Keratinocyte (primary cell): ENCODE measurements at regions not wholly inside any gene's neighbourhood (a gene's known extent, or its start where the extent isn't known, plus 50 kb on each side); places are given as distances from the start of the nearest gene placed in this dataset.

Experiments used
- DNase-seq: peaks from one replicate; pipeline ENCODE4 v3.0.0-alpha.2; 2011; ENCODE audit warnings: low read depth, missing footprints, low spot score
- FAIRE-seq: peaks from 2 replicates; lab custom pipeline; 2011; peaks lifted over from hg19 to GRCh38; lab: Jason Lieb, UNC
- H2AFZ ChIP-seq: 2 replicates; pipeline ENCODE4 v1.6.0; 2012; ENCODE audit warnings: low read length, control low read depth, inconsistent platforms; ENCODE audit not compliant: control insufficient read depth
- H3K27ac ChIP-seq: 2 replicates; pipeline ENCODE4 v1.5.1; 2011; ENCODE audit warnings: low read length; ENCODE audit not compliant: control insufficient read depth, insufficient read depth
- H3K27me3 ChIP-seq: 3 replicates; pipeline ENCODE4 v1.6.0; 2011; ENCODE audit warnings: low read length; ENCODE audit not compliant: control insufficient read depth, insufficient read depth; ENCODE audit errors: extremely low read depth
- H3K36me3 ChIP-seq, 2 experiments: 2 replicates in 1 of 2; 3 replicates in 1 of 2; pipeline ENCODE4 v1.5.1; 2011; ENCODE audit warnings: low read length in 2 of 2, mild to moderate bottlenecking in 1 of 2; ENCODE audit not compliant: control insufficient read depth in 2 of 2, insufficient read depth in 2 of 2; ENCODE audit errors: extremely low read depth in 1 of 2
- H3K4me1 ChIP-seq: 3 replicates; pipeline ENCODE4 v1.5.1; 2011; ENCODE audit warnings: low read length; ENCODE audit not compliant: control insufficient read depth, insufficient read depth; ENCODE audit errors: extremely low read depth
- H3K4me2 ChIP-seq: 3 replicates; pipeline ENCODE4 v1.6.0; 2011; ENCODE audit warnings: low read depth, low read length; ENCODE audit not compliant: control insufficient read depth, insufficient read depth; ENCODE audit errors: extremely low read depth
- H3K4me3 ChIP-seq, 3 experiments: fragments of 200-600 bp in 1 of 3; sonication (generic) in 1 of 3; 2 replicates in 2 of 3; 3 replicates in 1 of 3; pipeline ENCODE4 v1.5.1; 2011 to 2016; ENCODE audit warnings: low read length in 3 of 3, mild to moderate bottlenecking in 3 of 3, control low read depth in 2 of 3, inconsistent platforms in 1 of 3, low read depth in 1 of 3, mixed read lengths in 1 of 3, mixed run types in 1 of 3, moderate library complexity in 1 of 3; ENCODE audit not compliant: control insufficient read depth in 2 of 3, insufficient read depth in 2 of 3; ENCODE audit errors: extremely low read depth in 1 of 3
- H3K79me2 ChIP-seq: 2 replicates; pipeline ENCODE4 v1.6.0; 2012; ENCODE audit warnings: low read length; ENCODE audit not compliant: control insufficient read depth, insufficient read depth
- H3K9ac ChIP-seq: 3 replicates; pipeline ENCODE4 v1.6.0; 2011; ENCODE audit warnings: low read length; ENCODE audit not compliant: control insufficient read depth, insufficient read depth; ENCODE audit errors: extremely low read depth
- H3K9me1 ChIP-seq: 3 replicates; pipeline ENCODE4 v1.6.0; 2011; ENCODE audit warnings: low read length; ENCODE audit not compliant: control insufficient read depth, insufficient read depth; ENCODE audit errors: extremely low read depth
- H3K9me3 ChIP-seq: 2 replicates; pipeline ENCODE4 v1.5.1; 2012; ENCODE audit warnings: low read depth, low read length; ENCODE audit not compliant: control insufficient read depth
- H4K20me1 ChIP-seq: 3 replicates; pipeline ENCODE4 v1.6.0; 2011; ENCODE audit warnings: low read length; ENCODE audit not compliant: control insufficient read depth, insufficient read depth; ENCODE audit errors: extremely low read depth
- CTCF ChIP-seq, 3 experiments: IDR thresholded peaks in 1 of 3; conservative IDR thresholded peaks in 1 of 3; optimal IDR thresholded peaks in 1 of 3; 2 replicates in 2 of 3; 3 replicates in 1 of 3; pipeline versions ENCODE3 to v1.5.1; 2011; ENCODE audit warnings: low read length in 3 of 3, mild to moderate bottlenecking in 3 of 3, moderate library complexity in 2 of 3, control low read depth in 1 of 3, inconsistent platforms in 1 of 3; ENCODE audit not compliant: insufficient read depth in 2 of 3; ENCODE audit errors: extremely low read depth in 1 of 3
- EZH2 ChIP-seq: IDR thresholded peaks from one replicate; pipeline ENCODE4 v1.6.1; 2012; ENCODE audit warnings: inconsistent platforms, mild to moderate bottlenecking, low read length, moderate library complexity
- dilution Hi-C: fragments of 300-500 bp; cut with MboI; formaldehyde crosslinking; loops from one replicate; pipeline ENCODE4 v1.7.0; 2020; ENCODE audit warnings: low sequenced_read_pairs; ENCODE audit not compliant: extremely low pct_ligation_motif_present

- dilution Hi-C loops: no loop called here
- H3K27ac ChIP-seq: no peak overlapping the region
- H4K20me1 ChIP-seq: no peaks in the 10 kb centered on the region
- H3K27me3 ChIP-seq: no peaks in the 10 kb centered on the region
- H3K79me2 ChIP-seq: no peaks in the 10 kb centered on the region
- no peak overlapping the region for H2AFZ ChIP-seq
- no peaks in the 10 kb centered on the region for H3K4me1 ChIP-seq
- no peak overlapping the region for H3K4me2 ChIP-seq
- H3K9me1 ChIP-seq: no peaks in the 10 kb centered on the region
- TF ChIP-seq EZH2 (no peak), CTCF (optimal IDR thresholded peaks at IDR 0.05 in 1 of 3, IDR thresholded peaks at IDR 0.05 in 1 of 3, conservative IDR thresholded peaks at IDR 0.05 in 1 of 3; ENCODE audit: extremely low read depth in 1 of 3, insufficient read depth in 2 of 3, low read length in 3 of 3) (no peak)
- H3K4me3 ChIP-seq: no peak overlapping the region
- no peaks in the 10 kb centered on the region for H3K36me3 ChIP-seq
- FAIRE-seq (no peak), DNase-seq (no peak)
- no peak overlapping the region for H3K9ac ChIP-seq
- H3K9me3 ChIP-seq: no peaks in the 10 kb centered on the region
These were observed 1204.2 kb downstream of the PCDH18 start for GRCh38 chr4:136328131-136328530.

GRCh38 chr4:136320465-136320813 lies 1211.9 kb downstream of the PCDH18 start:
- no peaks in the 10 kb centered on the region for H3K79me2 ChIP-seq
- TF ChIP-seq CTCF (optimal IDR thresholded peaks at IDR 0.05 in 1 of 3, IDR thresholded peaks at IDR 0.05 in 1 of 3, conservative IDR thresholded peaks at IDR 0.05 in 1 of 3; ENCODE audit: extremely low read depth in 1 of 3, insufficient read depth in 2 of 3, low read length in 3 of 3) (no peak), EZH2 (no peak)
- dilution Hi-C loops: no loop called here
- no peaks in the 10 kb centered on the region for H3K36me3 ChIP-seq
- H3K4me2 ChIP-seq: peak overlapping the region; percentile 59
- no peaks in the 10 kb centered on the region for H3K27me3 ChIP-seq
- H2AFZ ChIP-seq: peak overlapping the region; percentile 88
- DNase-seq: no peak
- H3K4me1 ChIP-seq: peaks cover 18% of the 10 kb centered on the region
- H3K9ac ChIP-seq: peak overlapping the region; percentile 49
- H4K20me1 ChIP-seq: no peaks in the 10 kb centered on the region
- no peak overlapping the region for H3K4me3 ChIP-seq
- no peak for FAIRE-seq
- H3K27ac ChIP-seq: peak overlapping the region; percentile 72
- no peaks in the 10 kb centered on the region for H3K9me1 ChIP-seq
- H3K9me3 ChIP-seq: no peaks in the 10 kb centered on the region
